HG03045 (cell line): ENCODE measurements at regions not wholly inside any gene's neighbourhood (a gene's known extent, or its start where the extent isn't known, plus 50 kb on each side); places are given as distances from the start of the nearest gene placed in this dataset.
"Not testable (repeated sequence)": the region's sequence is repeated elsewhere in the genome, so short reads cannot be mapped to it uniquely, and the experiment has no call there.

ENCODE experiments used
- ATAC-seq: cut with Tn5 transposase; IDR thresholded peaks from one replicate; pipeline ENCODE4 v1.9.1; 2021; ENCODE audit warnings: mild to moderate bottlenecking, moderate library complexity; ENCODE audit not compliant: unreplicated experiment

- ATAC-seq = no peak
These were observed 271.2 kb downstream of the EN1 start for GRCh38 chr2:118576109-118576855.

DNA sequence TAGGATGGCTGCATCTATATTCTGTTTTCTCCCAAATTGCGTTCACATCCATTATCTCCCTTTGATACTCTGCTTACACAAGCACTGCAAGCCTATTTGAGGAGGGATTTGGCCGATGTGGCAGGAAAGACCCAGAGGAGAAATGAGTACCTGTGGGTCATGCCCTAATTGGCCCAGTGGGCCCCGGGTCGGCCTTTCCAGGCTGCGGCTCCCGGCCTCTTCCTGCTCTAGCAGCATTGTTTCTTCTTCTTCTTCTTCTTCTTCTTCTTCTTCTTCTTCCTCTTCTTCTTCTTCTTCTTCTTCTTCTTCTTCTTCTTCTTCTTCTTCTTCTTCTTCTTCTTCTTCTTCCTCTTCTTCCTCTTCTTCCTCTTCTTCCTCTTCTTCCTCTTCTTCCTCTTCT, 275.1 kb downstream of the EN1 start:
- ATAC-seq = not testable (repeated sequence)

DNA sequence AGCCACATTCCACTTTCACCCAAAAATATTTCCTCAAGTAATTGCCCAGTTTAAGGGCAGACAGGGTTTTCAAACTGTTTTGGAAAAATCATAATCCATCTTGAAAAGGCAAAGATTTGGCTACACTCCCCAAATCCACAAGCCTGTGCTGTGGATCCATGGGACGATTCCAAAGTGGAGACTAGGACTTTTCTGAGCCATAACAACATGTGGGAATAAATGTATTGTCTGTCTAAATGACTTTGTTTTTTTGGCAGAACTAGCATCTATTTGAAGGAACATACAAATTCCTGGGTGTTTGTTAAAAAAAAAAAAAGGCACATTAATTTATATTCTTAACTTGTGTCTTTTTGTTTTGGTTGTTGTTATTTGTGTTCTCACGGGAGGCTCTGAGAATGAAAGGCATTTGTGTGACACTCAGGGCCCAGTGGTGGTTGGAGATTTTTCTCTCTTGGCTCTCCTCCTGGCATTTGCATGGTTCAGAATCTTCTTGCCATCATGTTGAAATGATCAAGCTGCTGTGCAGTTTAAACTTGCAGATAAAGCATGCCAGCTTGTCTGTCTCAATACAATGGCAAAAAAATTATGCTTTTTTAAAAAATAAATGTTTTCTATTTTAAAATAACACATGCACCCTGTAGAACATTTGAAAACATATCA, 277.4 kb downstream of the EN1 start:
- no peak for ATAC-seq

DNA sequence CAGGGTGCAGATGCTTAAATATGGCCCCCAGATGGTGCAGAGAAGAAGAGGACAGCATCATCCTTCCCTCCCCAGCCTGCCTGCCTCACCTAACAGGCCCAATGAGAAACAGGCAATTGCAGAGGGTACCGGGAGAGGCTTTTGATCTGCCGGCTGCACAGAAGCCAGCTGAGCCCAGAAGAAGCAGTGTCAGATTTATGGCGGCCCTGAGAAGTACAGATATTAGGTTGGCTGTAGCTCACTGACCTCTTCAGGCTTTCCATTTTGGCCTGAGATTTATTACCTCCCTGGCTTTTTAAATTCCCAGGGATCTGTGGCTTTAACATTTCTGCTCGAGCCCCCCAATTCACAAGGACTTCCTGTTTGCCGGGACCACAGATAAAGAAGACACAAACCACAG, 278.7 kb downstream of the EN1 start:
- ATAC-seq = no peak

DNA sequence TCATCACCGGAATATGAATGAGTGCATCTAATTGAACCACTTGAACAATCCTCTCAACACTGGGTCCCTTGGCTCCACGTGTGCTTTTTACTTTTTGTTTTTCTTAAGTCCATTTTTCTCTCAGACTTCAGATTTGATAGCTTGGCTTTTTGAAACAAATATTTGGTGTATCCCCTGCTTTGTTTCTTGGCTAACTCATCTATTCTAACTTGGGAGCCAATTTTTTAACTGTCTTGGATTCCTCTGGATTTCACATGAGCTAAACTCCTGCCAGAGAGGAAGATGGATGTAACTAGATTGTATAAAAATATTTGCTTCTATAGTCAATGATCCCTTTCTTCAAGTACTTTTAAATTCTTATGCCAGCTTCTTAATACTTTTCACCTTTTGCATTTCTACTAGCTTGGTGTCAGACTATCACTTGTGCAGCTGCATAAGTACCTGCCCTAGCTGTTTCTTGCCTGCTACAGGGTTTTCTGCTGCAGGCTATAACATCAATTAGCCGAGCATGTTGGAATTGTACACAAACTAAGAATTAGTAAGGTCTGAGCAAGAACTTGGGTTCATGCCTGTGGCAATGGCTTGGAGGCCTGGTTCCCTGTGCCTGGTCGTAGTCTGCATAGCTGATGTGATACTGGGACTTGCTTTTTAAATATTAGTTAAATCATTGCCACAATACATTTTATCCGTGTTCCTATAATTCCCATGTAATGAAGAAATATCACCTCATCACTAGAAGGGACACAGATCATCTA, 281.5 kb downstream of the EN1 start:
- no peak for ATAC-seq

- no peak for ATAC-seq
These were observed 282.1 kb downstream of the EN1 start for GRCh38 chr2:118565301-118565700.

GRCh38 chr2:118562144-118562543, 285.3 kb downstream of the EN1 start:
- no peak for ATAC-seq

- ATAC-seq = no peak
These were observed 288.6 kb downstream of the EN1 start for GRCh38 chr2:118558846-118559245.

GRCh38 chr2:118557791-118558190, 289.7 kb downstream of the EN1 start:
- ATAC-seq = no peak

GRCh38 chr2:118557016-118557415, 290.4 kb downstream of the EN1 start:
- no peak for ATAC-seq

DNA sequence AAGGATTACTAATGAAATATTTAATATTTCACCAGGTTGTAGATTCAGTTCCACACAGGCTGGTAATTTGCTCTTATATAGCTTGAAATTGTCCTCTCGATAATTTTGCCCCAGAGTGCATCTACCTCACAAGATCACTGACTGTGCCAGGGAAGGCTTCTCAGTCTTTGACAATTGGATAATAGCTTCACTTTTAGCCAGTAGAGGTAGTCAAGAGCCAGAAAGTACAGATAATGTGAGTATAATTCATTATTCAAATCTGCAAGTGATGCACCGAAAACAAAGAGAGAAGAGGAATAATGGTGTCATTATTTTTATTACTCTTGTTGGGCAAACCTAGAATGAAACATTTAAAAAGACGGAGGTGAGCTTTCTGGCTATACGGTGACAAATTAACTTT, 292.8 kb downstream of the EN1 start:
- ATAC-seq = no peak

- no peak for ATAC-seq
These were observed 297.9 kb downstream of the EN1 start for GRCh38 chr2:118549503-118549902.

DNA sequence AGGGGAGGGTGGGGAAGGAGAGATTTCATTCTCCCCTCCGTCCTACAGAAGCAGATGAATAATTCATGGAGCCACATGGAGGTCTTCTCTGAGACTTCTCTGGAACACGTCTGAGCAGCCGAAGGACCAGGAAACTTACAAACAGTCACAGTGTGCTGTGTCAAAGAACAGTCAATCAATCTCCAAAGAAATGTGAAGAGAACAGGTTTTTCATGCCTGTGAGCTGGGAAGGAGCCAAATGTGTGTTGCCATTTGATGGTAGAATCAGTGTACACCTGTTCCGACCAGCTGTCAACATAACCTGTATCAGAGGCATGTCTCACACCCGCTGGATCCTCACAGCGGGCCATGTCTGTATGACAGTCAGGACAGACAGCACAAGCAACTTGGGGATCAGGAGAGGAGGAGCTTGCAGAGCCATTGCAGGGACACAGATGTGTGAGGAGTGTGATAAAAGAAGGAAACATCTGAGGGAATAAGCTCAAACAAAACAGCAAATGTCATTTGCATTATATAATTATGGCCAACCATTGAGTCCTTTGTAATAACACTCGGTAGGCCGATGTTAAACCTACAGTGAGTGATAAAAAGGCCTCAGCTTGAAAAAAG, 298.5 kb downstream of the EN1 start:
- ATAC-seq = no peak

- no peak for ATAC-seq
These were observed 308.2 kb downstream of the EN1 start for GRCh38 chr2:118539290-118539689.

DNA sequence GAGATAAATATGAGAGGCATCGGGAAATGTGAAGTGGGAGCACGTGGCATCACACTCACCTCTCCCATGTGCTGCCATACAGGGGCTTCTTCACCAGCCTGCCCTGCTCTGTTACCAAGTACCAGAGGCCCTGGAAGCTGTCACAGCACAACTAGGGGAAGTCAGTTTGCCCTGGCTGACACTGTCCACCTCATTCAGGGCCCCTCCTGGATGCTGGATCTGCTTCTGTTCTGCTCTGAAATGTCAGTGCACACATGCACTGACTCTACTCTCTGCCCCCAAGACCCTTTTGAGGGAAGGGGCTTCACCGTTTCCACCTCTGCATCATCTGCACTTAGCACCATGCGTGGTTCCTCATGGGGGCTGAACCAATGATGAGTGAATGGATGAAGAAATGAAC, 311.1 kb downstream of the EN1 start:
- no peak for ATAC-seq

DNA sequence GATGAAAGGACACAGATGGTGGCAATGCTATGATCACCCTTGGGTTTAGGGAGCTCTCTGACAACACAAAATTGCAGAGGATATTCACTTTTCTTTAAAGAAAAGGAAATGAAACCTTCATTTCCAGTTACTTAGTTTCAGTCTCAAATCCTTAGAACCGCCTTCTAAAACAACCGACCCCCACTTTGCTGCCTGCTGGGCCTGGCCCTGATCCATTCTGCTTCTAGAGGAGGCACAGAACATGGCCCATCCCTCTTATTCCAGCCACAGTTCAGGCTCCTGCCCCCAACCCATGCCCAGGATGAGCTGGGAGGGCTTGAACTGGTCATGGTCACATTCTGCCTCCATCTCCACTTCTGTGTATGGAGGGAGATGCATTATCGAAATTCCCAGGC, 311.6 kb downstream of the EN1 start:
- no peak for ATAC-seq

DNA sequence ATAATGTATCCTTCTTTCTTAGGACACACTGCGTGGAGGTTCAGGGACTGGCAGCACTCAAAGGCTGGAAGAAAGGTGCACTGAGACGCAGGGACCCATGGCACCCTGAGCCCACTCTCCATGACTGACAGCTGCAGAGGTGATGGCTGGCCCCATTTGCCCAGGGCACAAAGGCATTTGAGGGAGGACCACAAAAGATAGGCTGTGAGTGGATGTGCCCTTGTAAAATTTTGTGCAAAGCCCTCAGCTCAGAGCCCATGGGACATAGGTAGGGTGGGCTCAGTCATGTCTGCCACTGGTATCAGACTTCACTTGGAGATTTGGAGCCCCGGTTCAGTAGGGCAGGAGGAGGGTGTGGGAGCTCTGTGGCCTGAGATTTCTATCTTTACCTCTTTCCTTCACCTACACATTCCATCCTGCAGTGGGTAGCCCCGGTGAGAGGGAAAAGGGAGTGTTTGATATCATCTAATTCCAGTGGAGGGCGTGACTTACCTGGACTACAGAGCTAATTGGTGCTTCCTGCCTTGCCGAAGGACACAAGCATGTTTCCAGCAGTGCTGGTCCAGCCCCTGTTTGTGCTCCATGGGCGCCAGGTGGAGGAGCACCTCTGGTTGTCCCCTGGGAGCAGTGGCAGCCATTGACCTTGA, 312.2 kb downstream of the EN1 start:
- no peak for ATAC-seq

- no peak for ATAC-seq
These were observed 316.5 kb downstream of the EN1 start for GRCh38 chr2:118530976-118531375.

DNA sequence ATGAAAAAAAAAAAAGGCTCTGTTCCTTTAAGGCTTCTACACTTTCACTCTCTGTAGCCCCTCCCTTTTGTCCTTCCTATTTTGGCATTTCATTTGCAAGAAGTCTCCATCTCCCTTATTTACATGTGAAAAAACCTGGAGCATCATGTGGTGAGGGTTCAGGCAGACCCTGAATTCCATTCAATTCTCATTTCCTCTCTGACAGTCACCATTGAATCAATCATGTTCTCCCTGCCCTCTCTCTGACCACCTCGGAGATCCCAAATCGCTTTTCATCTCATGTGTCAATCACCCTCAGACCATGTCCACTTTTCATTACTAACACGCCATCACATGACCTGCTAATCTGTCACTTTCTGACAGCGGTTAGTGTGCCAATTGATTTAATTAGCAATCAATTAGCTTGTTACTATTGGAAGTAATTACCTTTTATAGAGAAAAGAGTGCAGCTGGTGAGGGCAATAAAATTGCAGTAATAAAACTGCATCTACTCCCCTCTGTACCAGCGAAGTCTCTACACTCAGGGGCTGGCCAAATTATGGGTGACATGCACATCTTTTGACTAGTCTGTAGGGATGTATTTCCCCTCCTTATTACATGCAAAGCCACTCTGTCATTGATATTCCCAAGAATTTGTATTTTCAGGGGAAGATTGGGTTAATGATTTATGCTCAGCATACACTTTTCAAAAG, 317.4 kb downstream of the EN1 start:
- no peak for ATAC-seq

DNA sequence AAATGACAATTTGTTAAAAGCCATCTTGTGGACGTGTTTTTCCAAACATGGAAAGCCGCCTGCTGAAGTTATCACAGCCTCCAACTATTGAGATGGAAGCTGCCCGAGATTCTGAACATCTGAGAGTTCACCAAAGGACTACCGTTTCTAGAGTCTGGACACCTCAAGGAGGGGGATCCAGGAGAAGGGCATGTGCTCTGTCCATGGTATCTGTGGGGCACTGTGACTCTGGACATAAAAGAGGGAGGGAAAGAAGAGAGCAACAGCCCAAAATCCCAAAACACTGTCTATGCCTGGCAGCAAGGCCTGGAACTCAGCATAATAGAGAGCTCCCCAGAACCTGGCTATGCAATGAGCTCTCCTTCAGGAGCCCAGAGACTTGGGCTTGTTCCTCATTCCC, 319.9 kb downstream of the EN1 start:
- no peak for ATAC-seq

GRCh38 chr2:118525346-118525745, 322.1 kb downstream of the EN1 start:
- ATAC-seq = no peak
